ENCODE measurements at regions not wholly inside any gene's neighbourhood (a gene's known extent, or its start where the extent isn't known, plus 50 kb on each side); places are given as distances from the start of the nearest gene placed in this dataset.

DNA sequence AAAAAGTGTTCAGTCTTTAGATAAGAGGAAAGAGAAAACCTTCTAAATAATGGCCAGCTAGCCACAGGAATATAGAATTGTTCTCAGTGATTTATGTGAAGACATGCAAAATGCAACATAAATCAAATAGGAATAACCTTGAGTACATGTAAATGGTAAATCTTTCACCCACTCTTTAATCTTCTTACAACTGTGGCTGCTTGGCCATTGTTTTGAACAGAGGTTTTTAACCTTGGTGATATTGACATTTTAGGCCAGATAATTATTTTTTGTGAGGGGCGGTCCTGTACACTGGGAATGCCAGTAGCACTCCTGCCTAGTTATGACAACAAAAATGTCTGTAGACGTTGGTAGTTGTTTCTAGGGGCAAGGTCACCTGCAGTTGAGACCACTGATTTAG is 479.9 kb upstream of the NOVA1 start:
- TF ChIP-seq CTCF (IDR thresholded peaks at IDR 0.05; ENCODE audit: insufficient read depth, low read depth, low read length) = no peak
- TF ChIP-seq EZH2 (IDR thresholded peaks at IDR 0.05; ENCODE audit: insufficient read depth, low read length) = no peak
